GM12865 (cell line): ENCODE measurements at regions not wholly inside any gene's neighbourhood (a gene's known extent, or its start where the extent isn't known, plus 50 kb on each side); places are given as distances from the start of the nearest gene placed in this dataset.
A peak's percentile ranks its signal among the peaks of the same experiment; 100 is the strongest.

Experiments
- DNase-seq: peaks from one replicate; pipeline ENCODE4 v3.0.0; 2010; ENCODE audit warnings: low read depth
- H3K4me3 ChIP-seq: 2 replicates; pipeline ENCODE4 v1.5.1; 2011; ENCODE audit warnings: mild to moderate bottlenecking, low read depth, low read length, control low read depth
- TF ChIP-seq, protein P1 (sequence below): IDR thresholded peaks from 2 replicates; pipeline ENCODE4 v1.5.1; 2011; ENCODE audit warnings: low read length, control low read depth, low read depth, inconsistent platforms; ENCODE audit not compliant: insufficient read depth; ENCODE audit errors: missing control alignments

DNA sequence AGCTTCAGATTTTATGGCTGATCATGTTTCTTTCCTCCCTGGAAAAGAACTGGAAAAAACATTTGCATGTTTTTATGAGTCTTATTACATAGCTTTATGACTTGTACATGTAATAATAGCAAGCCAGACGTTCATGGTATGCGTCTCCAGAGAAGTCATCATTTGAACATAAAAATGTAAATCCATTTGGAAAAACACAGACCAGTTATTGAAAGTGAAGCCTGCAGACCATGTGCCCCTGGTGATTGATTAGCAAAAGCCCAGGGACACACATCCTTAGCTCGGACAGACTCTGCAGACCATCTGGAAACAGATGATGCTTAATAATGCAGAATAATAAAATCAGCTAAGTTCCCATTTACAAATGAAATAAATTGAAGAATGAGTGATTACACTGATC, 283.1 kb downstream of the TDRD15 start:
- H3K4me3 ChIP-seq, result no peak overlapping the region
- DNase-seq, result no peak
- TF ChIP-seq, protein P1, sequence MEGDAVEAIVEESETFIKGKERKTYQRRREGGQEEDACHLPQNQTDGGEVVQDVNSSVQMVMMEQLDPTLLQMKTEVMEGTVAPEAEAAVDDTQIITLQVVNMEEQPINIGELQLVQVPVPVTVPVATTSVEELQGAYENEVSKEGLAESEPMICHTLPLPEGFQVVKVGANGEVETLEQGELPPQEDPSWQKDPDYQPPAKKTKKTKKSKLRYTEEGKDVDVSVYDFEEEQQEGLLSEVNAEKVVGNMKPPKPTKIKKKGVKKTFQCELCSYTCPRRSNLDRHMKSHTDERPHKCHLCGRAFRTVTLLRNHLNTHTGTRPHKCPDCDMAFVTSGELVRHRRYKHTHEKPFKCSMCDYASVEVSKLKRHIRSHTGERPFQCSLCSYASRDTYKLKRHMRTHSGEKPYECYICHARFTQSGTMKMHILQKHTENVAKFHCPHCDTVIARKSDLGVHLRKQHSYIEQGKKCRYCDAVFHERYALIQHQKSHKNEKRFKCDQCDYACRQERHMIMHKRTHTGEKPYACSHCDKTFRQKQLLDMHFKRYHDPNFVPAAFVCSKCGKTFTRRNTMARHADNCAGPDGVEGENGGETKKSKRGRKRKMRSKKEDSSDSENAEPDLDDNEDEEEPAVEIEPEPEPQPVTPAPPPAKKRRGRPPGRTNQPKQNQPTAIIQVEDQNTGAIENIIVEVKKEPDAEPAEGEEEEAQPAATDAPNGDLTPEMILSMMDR, result no peak

DNA sequence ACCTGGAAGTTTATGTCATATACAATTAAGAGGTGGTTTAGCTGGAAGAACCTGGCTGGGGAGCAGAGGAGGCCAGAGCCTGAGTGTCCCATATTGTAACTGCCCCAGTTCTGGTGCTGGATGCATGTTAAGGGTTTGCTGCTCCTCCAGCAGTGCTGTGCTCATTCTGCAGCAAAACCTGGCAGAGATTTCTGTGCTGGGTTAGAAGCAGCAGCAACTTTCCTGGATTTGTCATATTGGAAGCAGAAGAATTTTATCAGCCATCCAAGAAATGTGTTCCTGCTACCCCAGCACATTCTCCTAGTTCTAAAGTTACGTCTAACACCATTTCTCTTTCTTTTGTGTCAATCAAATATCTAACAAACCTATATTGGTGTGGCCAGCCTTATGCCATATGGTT, 284.1 kb downstream of the TDRD15 start:
- TF ChIP-seq, protein P1, result no peak
- no peak overlapping the region for H3K4me3 ChIP-seq
- no peak for DNase-seq

DNA sequence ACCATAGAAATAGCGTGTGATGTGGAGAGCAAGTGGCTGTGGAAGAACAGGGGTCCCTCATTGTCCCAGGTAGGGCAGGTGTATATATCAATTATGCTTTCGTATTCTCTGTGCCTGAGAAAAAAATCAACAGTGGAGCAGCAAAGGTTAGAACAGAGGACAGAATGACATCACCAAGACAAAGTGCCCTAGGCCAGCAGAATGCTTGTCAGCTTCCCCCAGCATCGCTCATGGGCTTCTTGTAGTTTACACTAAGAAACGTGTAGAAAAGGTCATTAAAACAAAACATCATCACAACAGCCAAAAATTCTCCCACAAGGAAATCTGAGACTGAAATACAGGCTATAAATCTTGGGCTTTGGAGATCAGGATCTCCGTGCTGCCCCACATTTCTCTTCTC, 288.0 kb downstream of the TDRD15 start:
- DNase-seq, result no peak
- no peak overlapping the region for H3K4me3 ChIP-seq
- TF ChIP-seq, protein P1, result no peak

DNA sequence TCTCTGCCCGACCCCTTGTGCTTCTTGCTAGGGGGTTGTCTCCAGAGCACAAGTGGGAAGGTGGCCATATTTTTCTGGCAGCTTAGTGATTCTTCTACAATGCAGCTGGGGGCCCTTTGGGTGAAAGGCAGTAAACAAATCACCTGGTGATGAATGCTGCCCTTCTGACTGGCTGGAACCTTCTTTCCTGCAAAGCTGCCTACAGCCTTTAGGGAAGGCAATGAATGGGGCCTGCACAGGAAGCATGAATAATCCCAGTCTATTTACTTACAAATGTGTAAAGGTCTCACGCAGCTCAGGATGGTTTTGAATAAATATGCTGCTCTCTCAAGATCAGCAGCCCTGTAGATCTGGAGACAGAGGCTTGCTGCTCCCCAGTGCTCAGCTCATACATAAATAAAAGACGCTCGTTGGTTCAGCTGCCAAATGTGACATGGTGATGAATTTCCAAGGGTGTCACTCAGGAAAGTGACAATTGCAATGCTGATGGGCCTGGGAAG, 289.2 kb downstream of the TDRD15 start:
- no peak for DNase-seq
- H3K4me3 ChIP-seq, result no peak overlapping the region
- TF ChIP-seq, protein P1, result no peak

DNA sequence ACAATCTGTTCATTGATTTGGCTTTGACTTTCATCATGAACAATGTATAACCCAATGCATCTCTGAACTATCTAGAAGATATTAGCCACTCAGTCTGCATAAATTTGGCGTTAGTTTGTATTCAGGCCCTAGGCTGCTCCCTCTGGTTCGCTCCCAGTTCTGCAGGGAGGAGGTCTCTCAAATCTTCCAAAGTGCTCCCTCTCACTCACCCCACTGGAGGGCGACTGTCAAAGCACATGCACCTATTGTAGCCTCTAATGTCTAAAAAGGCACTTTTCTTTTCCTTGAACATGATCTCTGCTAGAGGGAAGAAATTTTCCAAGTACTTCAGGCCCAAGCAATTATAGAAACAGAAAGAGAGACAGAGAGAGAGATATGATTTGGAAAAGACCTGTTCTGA, 291.5 kb downstream of the TDRD15 start:
- H3K4me3 ChIP-seq, result no peak overlapping the region
- TF ChIP-seq, protein P1, result peak; percentile 13
- no peak for DNase-seq

DNA sequence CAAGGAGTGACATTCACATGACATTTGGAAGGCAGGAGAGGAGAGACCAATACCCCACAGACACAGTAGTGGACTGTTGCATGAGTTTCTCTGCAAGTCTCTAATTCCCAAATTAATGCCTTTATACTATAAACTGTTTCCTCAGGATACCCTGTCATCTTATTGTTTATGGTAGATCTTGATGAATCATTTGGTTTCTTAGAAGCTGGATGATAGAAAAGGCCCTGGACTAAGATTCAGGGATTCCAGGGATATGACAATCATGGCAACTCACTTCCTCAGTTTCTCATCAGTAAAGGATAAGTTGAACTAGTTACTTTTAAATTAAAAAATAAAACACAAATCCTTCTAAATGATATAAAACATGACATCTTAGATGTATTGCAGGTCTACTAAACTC, 292.5 kb downstream of the TDRD15 start:
- TF ChIP-seq, protein P1, result no peak
- H3K4me3 ChIP-seq, result no peak overlapping the region
- no peak for DNase-seq

DNA sequence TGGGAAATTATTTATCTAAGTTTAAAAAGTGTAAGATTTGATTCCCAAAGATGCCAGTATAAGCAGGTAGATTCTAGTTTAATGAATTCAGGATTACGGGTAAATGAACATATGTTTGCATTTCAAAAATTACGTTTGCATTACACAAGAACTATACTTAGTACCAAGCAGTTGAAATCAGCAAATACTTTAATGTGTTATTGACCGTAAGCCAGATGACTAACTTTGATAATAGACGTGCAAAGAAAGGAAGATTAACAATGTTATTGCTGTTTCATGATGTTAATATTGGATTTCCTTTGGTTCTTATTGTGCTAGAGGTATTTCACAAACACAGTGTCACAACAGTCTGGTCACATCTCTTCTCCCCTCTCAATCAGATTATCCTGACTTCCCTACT, 294.7 kb downstream of the TDRD15 start:
- no peak overlapping the region for H3K4me3 ChIP-seq
- TF ChIP-seq, protein P1, result no peak
- DNase-seq, result no peak
